ENCODE measurements at regions not wholly inside any gene's neighbourhood (a gene's known extent, or its start where the extent isn't known, plus 50 kb on each side); places are given as distances from the start of the nearest gene placed in this dataset.

DNA sequence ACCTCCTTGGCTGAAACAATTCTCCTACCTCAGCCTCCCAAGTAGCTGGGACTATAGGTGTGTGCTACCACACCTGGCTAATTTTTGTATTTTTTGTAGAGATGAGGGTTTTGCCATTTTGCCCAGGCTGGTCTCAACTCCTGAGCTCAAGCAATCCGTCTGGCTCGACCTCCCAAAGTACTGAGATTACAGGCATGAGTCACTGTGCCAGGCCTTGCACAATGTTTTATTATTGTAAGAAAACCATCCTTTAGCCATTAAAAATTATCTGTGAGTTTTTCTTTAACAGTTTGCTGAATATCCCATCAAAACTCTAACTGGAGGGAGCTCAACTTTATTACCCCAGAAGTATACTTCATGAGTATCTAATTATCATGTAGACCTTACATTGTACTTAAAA, 900.3 kb downstream of the PCDH7 start:
- DNase-seq (ENCODE audit: low read depth in 3 of 3), result no peak

DNA sequence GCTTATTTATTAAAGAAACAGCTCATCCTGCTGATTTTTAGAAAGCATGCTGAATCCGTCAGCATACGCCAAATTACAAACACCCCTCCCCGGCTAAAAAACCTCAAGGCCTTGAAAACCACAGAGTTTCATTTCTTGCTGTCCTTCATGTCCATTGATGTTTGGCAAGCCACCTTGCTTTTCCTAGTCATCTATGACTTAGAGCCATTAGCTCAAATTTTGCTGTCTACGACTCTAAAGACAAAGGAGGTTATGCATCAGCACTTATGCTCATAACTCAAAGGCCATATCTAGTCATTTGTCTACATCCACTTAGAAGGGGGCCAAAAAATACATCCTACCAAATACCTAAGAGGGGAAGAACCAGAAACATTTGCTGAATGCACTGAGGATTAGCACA, 925.1 kb downstream of the PCDH7 start:
- DNase-seq (ENCODE audit: low read depth in 3 of 3), result no peak

DNA sequence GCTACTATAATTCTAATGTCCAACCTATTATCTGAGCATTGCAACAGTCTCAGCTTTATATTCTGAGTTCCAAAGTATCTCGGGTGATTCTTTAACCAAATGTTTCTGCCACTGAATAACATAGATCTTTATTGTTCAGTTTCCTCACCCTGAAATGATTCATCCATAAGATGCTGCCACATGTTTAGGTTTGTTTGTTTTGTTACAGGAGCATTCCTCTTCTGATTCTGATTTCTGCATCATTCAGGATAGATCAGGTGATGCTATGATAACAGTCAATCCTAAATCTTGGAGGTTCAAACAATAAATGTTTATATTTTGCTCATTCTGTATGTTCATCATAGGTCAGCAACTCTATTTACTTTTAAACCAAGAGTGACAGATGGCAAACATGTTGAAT, 927.6 kb downstream of the PCDH7 start:
- DNase-seq (ENCODE audit: low read depth in 3 of 3), result no peak

DNA sequence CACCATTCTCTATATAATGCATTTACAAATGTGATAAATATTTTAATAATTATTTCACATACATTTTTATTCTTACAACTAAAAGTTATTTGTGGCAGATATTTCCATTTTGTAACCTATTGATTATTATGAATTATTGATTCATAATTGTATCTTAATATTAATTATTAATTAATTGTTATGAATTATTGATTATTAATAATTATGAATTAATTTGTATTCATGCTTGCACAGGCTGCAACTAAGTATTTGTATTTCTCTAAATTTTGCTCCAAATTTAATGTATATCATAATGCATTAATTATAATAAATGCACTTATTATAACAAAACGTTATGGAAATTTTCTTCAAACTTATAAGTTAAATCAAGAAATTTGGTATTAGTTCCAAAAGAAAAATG, 929.7 kb downstream of the PCDH7 start:
- no peak for DNase-seq (ENCODE audit: low read depth in 3 of 3)

DNA sequence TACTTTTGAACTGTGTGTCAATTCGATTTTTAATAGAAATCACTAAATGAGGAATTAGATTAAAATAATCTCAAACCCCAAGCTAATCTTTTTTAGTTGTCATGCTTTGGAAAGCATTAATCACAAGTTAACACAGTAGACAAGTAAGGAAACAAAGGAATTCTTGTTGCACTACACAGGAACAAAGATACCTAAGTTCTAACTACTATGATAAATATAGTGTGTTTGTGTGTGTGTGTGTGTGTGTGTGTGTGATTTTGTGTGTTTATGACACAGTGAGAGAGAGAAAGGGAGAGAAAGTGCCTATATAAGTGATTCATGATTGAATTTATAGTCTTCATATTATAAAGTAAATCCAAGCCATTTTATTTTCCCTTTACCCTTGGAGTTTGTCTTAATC, 931.4 kb downstream of the PCDH7 start:
- DNase-seq (ENCODE audit: low read depth in 3 of 3), result no peak

DNA sequence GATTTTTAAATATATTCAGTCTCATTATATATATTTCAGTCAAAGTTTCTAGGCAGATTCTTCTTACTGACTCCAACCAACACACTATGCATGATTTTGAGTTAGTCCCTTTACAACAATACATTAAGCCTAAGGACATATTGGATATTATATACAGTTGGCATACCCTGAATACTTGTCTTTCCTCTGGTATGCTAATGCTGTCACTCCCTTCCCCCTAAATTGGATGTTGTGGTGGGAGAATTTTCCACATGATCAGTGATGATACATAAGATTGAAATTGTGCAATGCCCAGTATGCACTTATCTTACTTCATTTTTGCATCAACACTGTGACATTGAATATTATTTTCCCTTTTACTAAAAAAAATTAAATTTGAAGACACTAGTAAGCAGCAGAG, 935.2 kb downstream of the PCDH7 start:
- no peak for DNase-seq (ENCODE audit: low read depth in 3 of 3)

DNA sequence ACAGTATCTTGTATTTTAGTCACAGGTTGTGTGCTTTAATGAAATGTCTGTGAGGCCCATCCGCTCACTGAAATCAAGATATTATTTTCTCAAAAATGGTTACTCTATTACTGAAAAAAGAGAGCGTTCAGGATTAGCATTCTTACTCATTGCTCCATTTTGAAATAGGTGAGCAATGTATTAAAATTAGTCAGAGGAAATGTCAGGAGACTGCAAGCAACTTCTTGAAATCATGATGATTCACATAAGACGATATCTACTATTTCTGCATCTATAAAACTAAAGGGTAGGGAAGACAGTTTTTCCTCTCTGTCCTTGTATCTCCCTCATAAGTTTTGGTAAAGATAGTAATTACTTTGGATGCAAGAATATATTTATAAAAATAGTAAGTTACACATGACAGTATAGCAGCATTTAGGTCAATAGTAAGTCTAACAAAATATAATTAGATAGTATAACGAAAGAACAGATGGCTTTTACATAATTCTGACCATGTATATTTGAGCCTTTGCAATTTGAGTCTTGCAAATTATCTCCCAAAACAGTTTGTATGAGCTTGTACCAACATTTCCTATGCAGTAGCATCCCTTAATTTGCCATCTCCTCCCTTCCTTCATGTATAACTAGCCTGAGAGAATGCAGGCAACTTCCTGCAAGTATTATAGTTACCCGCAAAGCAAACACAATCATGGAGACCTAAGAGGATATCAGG, 937.8 kb downstream of the PCDH7 start:
- DNase-seq (ENCODE audit: low read depth in 3 of 3), result no peak

DNA sequence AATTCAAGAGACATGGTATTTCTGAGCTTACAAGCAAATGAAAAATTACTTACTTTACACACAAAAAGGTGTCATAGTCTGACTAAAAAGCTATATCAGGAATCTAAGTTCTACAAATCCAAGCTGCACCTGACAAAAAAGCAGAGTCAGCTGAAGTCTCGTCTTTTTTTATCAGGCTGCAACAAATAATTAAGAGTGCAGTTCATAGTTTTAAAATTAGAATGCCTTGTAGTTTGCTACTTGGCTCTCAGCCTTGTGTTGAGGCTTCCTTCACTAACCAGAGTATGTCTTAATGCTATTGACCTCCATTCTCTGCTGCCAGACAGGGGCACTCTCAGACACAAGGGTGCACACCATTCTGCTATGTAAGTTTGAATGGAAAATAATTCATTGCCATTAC, 940.7 kb downstream of the PCDH7 start:
- no peak for DNase-seq (ENCODE audit: low read depth in 3 of 3)

DNA sequence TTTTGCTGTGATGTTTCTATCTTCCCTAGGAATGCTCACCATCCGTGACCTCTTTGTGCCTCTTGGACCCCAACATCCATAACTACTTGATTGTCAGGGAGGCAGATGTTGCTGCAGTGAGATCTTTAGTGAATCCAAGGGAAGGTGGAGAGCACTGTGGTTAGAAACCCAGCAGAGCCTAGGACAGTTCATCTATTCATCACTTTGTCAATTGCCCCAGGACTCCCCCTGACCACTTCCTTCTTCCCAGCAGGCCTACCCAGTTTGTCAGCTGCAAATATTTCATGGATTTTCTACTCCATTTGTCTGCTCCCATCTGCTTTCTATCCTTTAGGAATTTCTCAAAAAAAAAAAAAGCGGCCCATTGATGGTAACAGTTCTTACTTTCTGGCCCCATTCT, 942.8 kb downstream of the PCDH7 start:
- DNase-seq (ENCODE audit: low read depth in 3 of 3), result no peak

DNA sequence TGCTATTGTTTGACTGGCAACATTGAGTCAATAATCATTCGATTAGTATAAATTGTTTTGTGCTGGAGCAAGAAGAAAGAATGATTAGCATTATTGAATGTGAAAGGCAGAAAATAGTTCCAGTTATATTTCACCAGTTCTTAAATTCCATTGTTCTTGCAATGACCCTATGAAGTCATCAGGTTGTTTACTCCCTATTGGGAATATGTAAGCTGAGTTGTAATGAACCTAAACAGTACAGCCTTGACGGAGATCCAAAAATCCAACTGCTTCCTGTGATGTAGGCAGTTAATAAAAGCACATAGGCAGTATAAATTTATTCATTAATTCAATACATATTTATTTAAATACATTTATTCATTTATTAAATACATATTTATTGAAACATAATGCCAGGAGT, 947.5 kb downstream of the PCDH7 start:
- no peak for DNase-seq (ENCODE audit: low read depth in 3 of 3)

DNA sequence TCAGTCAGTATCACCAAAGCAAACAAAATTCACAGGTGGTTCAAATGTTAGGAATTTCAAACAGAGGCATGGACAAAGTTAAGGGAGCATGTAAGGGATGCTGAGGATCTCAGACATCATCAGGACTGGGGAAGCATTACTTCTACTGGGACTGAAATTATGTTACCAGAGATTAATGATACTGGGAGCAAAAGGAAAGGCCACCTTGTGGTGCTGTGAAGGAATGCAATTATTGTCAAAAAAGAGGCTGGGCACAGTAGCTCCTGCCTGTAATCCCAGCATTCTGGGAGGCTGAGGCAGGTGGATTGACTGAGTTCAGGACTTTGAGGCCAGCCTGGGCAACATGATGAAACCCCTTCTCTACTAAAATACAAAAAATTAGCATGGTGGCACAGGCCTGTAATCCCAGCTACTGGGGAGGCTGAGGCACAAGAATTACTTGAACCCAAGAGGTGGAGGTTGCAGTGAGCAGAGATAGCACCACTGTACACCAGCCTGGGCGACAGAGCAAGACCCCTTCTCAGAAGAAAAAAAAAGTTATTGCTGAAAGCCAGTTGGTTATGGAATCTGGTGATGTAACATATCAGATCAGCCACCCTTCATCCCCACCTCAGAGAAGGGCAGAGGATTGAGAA, 954.3 kb downstream of the PCDH7 start:
- no peak for DNase-seq (ENCODE audit: low read depth in 3 of 3)

DNA sequence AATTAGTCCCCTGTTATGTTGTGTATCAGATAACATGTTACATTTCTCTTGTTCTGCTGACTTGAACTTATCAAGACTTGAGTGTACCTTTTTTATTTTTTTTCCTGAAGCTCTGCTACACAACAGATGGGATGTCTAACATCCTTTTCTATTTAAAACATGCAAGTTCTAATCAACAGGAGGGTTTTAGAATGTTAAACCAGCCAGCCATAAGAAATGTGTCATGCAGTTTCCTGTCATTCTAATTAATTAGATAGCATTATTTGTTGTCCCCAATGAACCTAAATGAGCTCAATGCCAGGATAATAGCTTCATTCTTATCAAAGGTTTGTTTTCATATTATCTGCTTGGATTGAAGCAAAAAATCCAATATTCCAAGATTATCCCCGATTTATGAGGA, 958.2 kb downstream of the PCDH7 start:
- no peak for DNase-seq (ENCODE audit: low read depth in 3 of 3)

DNA sequence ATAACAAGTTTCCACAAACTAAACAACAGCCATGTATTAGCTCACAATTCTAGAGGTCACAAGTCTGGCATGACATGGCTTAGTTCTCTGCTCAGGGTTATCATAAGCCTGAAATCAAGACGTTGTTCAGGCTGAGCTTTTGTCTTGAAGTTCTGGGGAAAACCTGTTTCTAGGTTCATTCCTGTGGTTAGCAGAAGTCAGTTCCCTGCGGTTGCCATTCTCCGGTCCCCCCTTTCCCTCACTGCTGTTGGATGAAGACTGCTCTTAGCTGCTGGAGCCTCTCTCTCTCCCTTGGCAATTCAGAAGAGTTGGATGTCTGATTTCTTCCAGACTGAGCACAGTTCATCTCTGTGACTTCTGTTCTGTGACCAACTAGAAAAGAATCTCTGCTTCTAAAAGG, 962.6 kb downstream of the PCDH7 start:
- no peak for DNase-seq (ENCODE audit: low read depth in 3 of 3)

DNA sequence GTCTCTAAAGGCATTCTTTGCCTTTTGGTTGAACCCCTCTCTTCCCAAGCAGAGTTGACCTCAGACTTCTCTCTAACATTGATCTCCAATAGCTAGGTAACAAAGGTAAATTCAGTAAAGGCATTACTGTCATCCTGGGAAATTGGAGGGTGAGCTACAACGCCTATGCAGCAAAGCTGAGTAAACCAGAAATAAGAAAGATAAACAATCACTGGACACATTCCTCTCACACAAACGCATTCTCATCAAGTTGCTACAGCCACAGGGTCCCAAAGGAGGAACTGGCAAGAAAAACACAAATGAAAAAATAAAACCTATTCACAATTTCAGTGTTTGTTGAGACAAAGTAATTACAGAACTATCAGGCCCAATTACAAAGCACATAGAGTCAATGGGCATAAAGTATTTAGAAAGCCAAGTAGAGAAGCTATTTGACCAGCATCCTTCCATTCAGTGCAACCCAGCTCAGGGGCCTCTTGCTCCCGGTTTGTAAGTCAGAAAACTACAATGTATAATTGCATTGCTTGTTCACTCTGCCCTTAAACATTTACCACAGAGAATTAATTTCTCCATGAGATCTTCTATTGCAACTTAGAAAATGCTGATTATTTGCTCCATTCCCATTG, 967.7 kb downstream of the PCDH7 start:
- DNase-seq (ENCODE audit: low read depth in 3 of 3), result no peak

DNA sequence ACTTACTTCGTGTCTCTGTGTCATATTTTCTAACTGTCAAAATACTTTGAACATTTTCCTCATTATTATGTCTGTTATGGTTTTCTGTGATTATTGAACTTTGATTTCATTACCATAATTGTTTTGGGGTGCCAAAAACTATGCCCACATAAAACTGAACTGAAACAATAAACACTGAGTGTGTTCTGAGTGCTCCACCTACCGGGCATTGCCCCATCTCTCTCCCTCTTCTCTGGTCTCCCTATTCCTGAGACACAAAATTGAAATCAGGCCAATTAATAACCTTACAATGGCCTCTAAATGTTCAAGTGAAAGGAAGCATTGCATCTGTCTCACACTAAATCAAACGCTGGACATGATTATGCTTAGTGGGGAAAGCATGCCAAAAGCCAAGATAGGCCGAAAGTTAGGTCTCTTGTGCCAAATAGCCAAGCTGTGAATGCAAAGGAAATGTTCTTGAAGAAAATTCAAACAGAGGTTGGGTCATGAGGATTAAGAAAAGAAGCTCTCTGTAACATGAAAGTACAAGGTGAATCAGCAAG, 972.3 kb downstream of the PCDH7 start:
- DNase-seq (ENCODE audit: low read depth in 3 of 3), result no peak

DNA sequence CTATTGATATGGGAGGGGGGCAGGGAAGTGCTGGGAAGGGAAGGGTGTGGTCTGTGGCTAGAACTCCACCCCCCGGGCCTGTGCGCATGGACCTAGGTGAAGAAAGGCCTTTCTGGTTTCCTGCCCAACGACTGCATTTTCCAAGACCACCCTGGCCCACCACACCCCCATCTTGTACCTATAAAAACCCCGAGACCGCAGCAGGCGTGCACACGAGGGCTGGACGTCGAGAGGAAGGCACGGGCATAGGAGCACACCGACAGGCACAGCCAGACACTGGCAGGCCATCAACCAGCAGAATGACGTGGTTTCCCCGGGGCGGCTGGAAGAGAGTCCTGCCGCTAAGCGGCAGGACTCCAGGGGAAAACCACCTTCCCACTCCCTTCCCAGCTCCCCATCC, 981.1 kb downstream of the PCDH7 start:
- DNase-seq (ENCODE audit: low read depth in 3 of 3), result no peak

DNA sequence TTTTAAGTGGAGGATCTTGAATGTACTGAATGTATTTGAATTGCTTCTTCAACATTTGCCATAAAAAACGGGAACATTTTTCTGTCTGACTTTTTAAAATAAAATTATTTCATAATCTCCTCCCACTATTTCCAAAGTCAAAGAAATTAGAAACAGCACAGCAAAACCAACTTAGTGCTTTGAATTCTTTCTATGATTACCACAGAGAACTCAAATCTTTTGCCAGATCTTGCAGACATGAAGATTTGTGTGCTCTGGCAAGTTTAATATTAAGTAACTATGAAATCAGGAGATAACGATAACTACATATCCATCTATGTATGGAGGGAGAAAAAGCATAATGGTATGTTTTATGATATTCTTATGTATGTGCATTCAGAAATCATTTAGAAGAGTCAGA, 982.2 kb downstream of the PCDH7 start:
- DNase-seq (ENCODE audit: low read depth in 3 of 3), result no peak

DNA sequence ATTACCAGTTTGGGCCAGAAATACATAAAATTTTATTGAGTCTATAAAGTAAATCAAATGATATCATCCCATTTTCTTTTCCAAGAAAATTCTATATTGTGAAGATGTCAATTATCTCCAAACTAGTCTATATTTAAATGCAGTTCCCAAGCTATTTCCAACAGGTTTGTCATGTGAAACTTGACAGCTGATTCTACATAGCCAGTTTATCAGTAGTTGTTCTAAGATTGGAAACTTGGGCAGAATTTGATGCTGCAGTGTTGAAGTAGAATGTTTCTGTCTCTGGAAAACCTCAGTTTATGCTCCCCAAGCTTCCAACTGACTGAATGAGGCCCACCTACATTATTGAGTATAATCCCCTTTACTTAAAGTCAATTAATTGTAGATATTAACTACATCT, 994.1 kb downstream of the PCDH7 start:
- DNase-seq (ENCODE audit: low read depth in 3 of 3), result no peak

DNA sequence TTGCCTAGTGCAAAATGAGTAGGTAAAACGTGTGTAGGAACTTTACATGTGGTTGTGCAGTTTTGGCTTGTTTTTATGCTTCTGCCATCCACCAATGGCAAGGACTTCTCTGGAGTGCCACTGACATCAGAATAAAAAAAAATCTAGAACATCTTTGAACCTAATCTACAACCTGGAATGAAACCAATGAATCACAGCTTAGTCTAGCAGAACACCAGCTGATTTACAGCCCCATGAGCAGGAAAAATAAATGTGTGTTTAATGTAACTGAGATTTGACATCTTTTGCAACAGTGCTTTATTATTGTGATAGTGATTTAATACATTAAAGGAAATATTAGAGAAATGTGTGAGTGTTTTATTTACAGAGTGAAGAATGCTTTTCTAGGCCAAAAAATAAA, 995.1 kb downstream of the PCDH7 start:
- no peak for DNase-seq (ENCODE audit: low read depth in 3 of 3)

DNA sequence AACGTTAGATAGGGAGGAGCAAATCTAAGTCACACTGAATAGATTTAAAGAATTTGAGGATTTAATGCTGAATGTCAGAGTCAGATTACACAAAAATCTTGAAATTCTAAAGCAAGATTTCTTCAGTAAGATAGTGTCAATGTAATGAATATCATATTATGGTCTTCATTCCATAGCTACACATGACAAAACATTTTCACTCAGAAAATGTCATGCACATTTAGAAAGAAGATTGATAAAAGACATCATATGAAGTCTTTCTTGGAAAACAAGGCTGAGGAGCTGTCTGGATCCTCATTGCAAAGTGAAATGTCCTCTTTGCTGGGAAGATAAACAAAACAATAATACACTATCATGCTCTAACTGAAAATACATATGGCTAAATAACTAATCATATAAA, 1006.9 kb downstream of the PCDH7 start:
- no peak for DNase-seq (ENCODE audit: low read depth in 3 of 3)

DNA sequence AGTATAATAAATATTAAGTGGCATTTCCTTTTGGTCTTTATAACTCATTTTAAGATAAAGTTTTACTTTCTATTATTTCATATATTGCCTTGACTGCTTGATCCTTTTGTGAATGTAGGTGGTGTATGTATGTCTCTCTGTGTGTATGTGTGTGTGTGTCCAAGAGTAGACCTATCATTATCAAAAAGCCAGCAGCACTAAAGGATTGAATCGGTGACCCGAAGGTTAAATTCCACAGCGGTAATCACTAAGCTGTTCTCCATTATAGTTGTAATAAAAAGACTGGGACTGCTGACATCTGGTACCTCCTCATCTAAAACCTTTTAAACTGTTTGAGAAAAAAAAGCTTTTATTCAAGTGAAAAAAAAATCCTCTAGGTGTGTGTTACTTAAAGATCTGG, 1014.8 kb downstream of the PCDH7 start:
- no peak for DNase-seq (ENCODE audit: low read depth in 3 of 3)

DNA sequence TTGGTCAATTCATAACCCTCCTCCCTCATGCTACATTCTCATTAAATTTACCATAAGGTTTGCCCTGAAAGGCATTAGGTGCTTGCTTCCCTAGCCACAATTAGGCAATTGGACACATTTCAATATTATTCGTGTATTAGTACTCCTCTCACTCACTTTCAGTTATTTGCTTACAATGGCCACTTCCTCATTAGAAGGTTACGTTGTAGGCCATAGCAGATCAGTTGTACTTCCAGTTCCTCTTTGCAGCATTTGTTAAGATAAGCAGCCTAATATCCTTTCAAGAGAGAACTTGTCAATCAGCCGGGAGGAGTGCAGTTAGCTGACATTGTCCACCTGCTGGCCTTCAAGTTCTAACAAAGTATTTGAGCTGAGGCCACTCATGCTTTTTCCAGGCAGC, 1017.2 kb downstream of the PCDH7 start:
- no peak for DNase-seq (ENCODE audit: low read depth in 3 of 3)

DNA sequence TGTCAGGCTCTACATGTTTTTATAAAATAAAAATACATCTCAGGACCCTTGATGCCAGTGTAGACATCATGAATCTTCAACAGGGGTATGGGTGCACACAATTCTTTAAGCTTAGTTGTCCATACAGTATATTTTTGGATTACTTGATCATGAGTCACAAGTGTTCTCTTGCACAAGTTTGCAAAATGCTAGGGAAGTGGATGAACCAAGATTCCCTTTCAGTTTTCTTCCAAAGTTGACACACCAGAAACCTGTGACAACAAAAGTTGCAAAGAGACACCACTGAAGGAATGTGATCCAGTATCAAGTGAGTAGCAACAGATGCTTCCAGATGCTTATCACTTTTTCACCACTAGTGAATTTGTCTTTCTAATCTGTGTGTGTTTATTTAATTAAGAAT, 1021.2 kb downstream of the PCDH7 start:
- no peak for DNase-seq (ENCODE audit: low read depth in 3 of 3)

Data from stimulated activated CD4-positive, alpha-beta T cell treated with anti-CD3 and anti-CD28 coated beads, TNF-alpha, amount 100 ng/mL, for 24 hours (primary cell).